Skin of body (tissue), 1 donor: ENCODE measurements at regions not wholly inside any gene's neighbourhood (a gene's known extent, or its start where the extent isn't known, plus 50 kb on each side); places are given as distances from the start of the nearest gene placed in this dataset.
"Not testable (repeated sequence)": the region's sequence is repeated elsewhere in the genome, so short reads cannot be mapped to it uniquely, and the experiment has no call there.

ENCODE experiments used
- DNase-seq: peaks from one replicate; lab custom pipeline; 2025; lab: John Stamatoyannopoulos, UW

- DNase-seq = not testable (repeated sequence)
Measured at GRCh38 chr3:6406923-6407322, 454.0 kb upstream of the GRM7 start.

GRCh38 chr3:6416049-6416661, 444.8 kb upstream of the GRM7 start:
- no peak for DNase-seq

- no peak for DNase-seq
Measured at GRCh38 chr3:6417174-6417573, 443.7 kb upstream of the GRM7 start.

GRCh38 chr3:6418485-6418884, 442.4 kb upstream of the GRM7 start:
- DNase-seq = no peak

- DNase-seq = no peak
Measured at GRCh38 chr3:6421666-6422445, 439.1 kb upstream of the GRM7 start.

GRCh38 chr3:6425289-6425820, 435.6 kb upstream of the GRM7 start:
- DNase-seq = no peak

GRCh38 chr3:6428276-6428675, 432.6 kb upstream of the GRM7 start:
- DNase-seq = not testable (repeated sequence)

GRCh38 chr3:6435951-6436350, 425.0 kb upstream of the GRM7 start:
- DNase-seq = no peak

- DNase-seq = no peak
Measured at GRCh38 chr3:6437631-6438030, 423.3 kb upstream of the GRM7 start.

- no peak for DNase-seq
Measured at GRCh38 chr3:6438031-6438430, 422.9 kb upstream of the GRM7 start.

GRCh38 chr3:6439226-6439625, 421.7 kb upstream of the GRM7 start:
- no peak for DNase-seq

- DNase-seq = no peak
Measured at GRCh38 chr3:6439824-6440223, 421.1 kb upstream of the GRM7 start.

GRCh38 chr3:6444888-6445658, 415.8 kb upstream of the GRM7 start:
- DNase-seq = no peak

GRCh38 chr3:6447166-6447801, 413.6 kb upstream of the GRM7 start:
- DNase-seq = no peak

GRCh38 chr3:6448011-6448410, 412.9 kb upstream of the GRM7 start:
- no peak for DNase-seq

GRCh38 chr3:6449099-6449498, 411.8 kb upstream of the GRM7 start:
- no peak for DNase-seq

- DNase-seq = no peak
Measured at GRCh38 chr3:6452974-6453373, 407.9 kb upstream of the GRM7 start.

- DNase-seq = no peak
Measured at GRCh38 chr3:6455031-6455430, 405.9 kb upstream of the GRM7 start.

- no peak for DNase-seq
Measured at GRCh38 chr3:6467186-6467585, 393.7 kb upstream of the GRM7 start.

- DNase-seq = no peak
Measured at GRCh38 chr3:6468589-6468988, 392.3 kb upstream of the GRM7 start.

GRCh38 chr3:6471744-6472143, 389.2 kb upstream of the GRM7 start:
- DNase-seq = no peak
